ENCODE measurements at regions not wholly inside any gene's neighbourhood (a gene's known extent, or its start where the extent isn't known, plus 50 kb on each side); places are given as distances from the start of the nearest gene placed in this dataset.
"Not testable (repeated sequence)": the region's sequence is repeated elsewhere in the genome, so short reads cannot be mapped to it uniquely, and the experiment has no call there.

GRCh38 chr5:96529559-96529958, 96.5 kb upstream of the PCSK1 start:
- DNase-seq = no peak

GRCh38 chr5:96530901-96531300, 97.9 kb upstream of the PCSK1 start:
- DNase-seq = no peak

DNA sequence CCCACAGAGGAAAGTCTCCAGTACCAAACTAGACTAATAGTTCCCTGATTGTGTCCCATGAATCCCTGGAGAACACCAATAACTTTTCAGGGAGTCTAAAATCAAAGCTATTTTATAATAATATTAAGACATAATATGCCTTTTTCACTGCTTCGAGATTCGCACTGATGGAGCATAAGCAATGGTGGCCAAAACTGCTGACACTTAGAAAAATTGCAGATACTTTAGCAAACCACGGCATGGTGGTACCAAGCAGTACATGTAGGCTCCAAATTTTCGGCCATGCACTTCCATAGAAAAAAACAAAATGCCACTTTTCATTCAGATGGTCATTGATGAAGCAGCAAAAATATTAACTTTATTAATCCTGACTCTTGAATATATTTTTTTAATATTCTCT, 100.3 kb upstream of the PCSK1 start:
- DNase-seq = no peak

GRCh38 chr5:96537386-96537785, 104.3 kb upstream of the PCSK1 start:
- DNase-seq = no peak

DNA sequence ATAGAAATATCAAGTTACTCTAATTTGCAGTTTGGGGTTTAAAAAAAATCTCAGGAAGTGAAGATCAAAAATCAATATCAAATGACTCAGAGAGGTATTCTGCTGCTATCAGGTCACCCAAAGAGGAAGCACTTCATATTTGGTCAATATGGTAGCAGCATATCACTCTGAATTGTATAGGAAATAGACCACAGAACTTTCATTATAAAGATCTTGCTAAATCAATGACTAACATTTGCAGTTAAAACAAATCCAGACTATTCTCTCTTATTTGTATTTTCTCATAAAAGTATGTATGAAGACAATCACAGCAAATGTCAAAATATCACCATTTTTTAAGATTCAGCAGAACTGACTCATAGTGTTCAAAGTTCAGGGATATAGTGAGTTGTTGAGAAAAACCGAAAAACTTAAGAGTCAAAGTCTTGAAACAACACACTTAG, 105.8 kb upstream of the PCSK1 start:
- DNase-seq = no peak

GRCh38 chr5:96546120-96546519, 113.1 kb upstream of the PCSK1 start:
- DNase-seq = no peak

- DNase-seq = no peak
These were observed 114.4 kb upstream of the PCSK1 start for GRCh38 chr5:96547486-96547885.

- no peak for DNase-seq
These were observed 113.3 kb upstream of the CAST start for GRCh38 chr5:96548905-96549304.

GRCh38 chr5:96560857-96561256, 101.3 kb upstream of the CAST start:
- DNase-seq = not testable (repeated sequence)

- DNase-seq = no peak
These were observed 99.6 kb upstream of the CAST start for GRCh38 chr5:96562614-96563013.

DNA sequence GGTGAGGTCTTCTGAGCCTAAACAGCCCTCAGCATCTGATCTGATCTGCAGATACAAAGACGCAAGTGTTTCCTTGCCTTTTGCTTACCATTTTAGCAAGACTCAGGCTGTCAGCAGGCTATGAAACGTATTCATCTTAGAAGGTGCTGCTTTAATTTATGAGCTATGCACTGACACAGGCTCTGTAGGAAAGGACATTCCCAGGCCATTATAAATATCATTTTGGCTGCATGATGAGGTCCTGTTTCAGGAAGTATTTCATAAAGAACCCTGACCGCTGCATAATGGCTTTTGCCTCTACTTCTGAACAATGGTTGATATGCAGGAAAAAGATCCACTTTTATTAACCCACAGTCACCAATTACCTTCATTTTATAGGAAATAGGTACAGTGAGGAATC, 98.4 kb upstream of the CAST start:
- DNase-seq = no peak

- no peak for DNase-seq
These were observed 96.5 kb upstream of the CAST start for GRCh38 chr5:96565582-96566265.

DNA sequence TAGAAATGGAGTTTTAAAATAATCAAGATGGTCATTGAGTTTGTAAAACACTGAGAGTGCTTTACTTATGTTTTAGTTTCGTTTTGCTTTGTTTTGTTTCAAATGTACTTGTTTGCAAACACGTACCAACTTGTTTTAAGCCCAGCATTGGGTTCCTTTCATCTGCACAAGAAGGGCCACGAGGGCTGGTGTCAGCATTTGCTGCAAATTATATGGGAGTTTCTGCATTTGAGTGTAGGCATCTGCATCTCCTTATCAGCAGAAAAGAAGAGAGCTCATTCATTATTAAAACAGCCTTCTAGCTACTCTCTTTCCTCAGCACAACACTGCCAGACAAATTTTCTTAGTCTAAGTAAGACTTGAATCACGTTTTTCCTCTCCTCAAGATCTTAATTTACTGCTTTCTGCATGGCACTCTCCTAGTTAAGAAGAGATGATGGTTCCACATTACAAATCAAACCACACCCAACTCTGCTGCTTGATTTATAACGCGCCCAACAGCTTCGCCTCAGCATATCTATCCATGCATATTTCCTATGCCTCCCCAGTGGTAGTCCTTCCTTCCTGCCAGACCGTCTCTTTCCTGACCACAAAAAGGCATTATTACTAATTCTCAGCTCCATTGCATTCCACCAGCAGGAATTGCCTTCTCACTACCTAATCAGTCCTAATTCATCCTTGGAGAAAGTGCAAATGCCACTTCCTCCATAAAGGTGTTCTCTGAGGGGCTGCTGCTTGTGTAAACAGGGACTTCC, 95.2 kb upstream of the CAST start:
- DNase-seq = no peak

- no peak for DNase-seq
These were observed 92.8 kb upstream of the CAST start for GRCh38 chr5:96569332-96569731.

DNA sequence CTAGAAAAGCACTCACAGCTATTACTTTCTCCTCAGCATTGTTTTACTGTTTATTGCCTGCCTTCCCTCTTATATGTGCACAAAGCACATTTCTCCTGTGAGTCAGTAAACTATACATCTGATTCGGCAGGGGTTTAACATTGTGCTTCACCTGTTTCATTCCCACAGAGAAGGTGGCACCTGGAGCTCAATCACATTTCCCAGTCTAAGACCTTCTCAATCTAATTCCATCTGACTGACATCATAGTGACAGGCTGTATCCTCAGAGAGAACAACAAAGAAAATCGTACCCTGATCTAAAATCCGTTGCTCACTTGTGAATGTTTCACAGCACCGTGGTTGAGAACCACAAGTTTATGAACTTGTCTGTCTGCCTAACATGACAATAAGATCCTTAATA, 92.4 kb upstream of the CAST start:
- no peak for DNase-seq

DNA sequence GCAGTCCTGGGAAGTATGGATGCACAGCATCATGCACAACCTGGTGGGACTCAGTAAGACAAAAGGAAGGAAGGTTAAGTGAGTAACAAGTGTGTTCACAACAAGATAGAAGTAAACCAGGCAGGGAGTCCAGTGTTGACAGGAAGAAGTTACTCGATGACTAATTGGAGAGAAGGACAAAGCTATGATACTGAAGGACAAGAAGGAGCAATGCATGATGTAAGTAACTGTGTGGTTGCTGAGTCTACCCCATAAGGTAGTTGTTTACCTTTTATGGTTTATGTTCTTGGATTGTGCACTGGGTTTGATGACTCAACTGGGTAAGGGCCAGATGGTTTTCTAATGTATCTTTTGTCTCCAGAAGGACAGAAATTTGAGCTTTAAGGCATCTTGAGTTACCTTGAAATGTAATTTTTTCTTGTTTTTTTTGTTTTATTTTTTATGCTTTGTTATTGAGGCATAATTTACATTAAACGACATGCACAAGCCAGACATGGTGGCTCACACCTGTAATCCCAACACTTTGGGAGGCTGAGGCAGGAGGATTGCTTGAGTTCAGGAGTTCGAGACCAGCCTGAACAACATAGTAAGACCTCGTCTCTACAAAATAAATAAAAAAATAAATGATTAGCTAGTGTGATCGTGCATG, 89.2 kb upstream of the CAST start:
- no peak for DNase-seq

- DNase-seq = no peak
These were observed 88.7 kb upstream of the CAST start for GRCh38 chr5:96573513-96573894.

- no peak for DNase-seq
These were observed 85.3 kb upstream of the CAST start for GRCh38 chr5:96576876-96577275.

GRCh38 chr5:96577909-96578308, 84.3 kb upstream of the CAST start:
- no peak for DNase-seq

DNA sequence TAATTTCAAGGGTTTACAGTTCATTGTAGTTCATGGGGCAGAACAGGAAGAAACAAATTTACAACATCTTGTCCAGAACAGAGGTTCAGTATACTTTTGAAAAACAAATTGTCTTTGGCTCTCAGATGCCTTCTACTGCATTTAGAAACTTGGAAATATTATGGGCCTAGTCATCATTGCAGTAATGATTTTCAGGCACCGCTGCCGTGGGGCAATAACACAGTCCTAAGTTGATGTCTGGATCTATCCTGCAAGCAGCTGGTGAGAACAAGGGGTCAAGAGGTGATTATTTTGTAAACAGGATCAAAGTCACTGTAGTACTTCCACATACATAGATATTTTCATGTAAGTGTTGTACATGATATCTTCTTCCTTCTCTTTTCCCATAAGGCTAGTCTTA, 82.5 kb upstream of the CAST start:
- DNase-seq = no peak

DNA sequence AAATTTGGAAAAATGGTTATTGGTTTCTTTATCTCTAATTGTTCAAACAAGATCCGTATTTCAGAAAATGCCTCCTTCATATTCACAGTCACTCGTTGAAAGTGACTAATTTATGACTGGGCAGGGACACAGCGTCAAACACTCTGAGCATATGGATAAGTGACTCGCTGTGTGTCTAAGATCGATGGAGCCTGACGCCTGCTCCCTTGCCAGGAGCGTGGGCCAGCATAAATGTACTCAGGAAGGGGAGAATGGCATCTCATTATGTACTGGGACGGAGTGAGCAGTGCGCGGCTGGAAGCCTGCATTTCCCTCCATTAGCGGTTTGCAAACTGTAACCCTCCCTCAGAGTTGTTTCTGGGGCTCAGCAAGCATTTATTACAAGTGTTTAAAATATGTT, 79.8 kb upstream of the CAST start:
- DNase-seq = no peak

- no peak for DNase-seq
These were observed 77.5 kb upstream of the CAST start for GRCh38 chr5:96584712-96585111.

DNA sequence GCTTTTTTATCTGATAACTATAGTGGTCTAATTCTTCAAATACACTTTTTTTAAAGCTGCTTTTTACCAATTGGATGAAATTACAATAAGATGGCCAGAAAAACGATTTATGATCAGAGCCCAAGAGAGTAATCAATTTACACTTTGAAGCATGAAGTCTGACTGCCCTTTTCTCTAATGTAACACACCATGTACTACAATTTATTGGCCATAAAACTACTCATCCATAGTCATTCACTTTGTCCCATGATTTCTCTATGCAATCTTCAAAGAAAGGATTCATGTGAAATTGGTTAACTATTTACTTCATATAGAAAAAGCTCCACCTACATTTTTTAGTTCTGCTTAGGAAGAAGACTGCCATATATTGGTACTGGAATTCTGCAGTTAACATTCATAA, 73.6 kb upstream of the CAST start:
- DNase-seq = no peak

DNA sequence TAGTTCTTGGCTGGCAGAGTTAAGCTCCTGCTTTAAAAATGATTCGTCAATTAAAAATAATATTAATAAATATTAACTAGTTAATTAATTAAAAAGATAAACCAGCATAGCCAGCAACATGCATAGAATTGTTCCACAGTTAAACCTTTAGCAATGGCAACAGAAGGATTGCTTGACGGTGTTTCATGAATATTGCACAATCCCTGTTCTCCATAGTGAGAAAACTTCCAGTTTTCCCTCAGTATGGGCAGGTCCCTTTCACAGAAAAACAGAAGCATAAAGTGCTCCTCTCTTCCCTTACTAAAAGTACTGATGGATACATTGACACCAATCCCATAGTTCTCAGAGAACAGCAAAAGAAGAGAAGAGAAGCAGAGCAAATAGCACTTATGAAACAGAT, 71.4 kb upstream of the CAST start:
- DNase-seq = no peak
